ENCODE measurements at regions not wholly inside any gene's neighbourhood (a gene's known extent, or its start where the extent isn't known, plus 50 kb on each side); places are given as distances from the start of the nearest gene placed in this dataset.

DNA sequence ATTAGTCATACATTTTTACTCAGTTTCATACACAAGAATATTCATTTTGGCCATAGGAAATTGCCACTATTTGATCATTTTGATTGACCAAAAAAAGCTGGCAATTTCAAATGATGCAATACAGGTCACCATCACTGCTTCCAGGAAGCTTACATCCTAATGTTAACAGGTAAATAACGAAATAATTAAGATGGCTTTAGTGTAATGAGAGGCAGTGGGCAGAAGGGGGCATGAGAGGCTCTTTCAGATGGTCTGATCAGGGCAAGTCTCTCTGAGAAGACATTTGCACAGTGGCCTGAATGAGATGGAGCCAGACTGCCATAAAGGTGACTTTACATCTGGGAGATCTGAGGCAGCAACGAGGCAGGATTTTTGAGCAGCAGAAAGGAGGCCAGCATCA is 170.7 kb downstream of the SLIT2 start:
- H3K4me1 ChIP-seq (ENCODE audit: control insufficient read depth, extremely low read depth, insufficient read depth, low read length) = peaks cover 9% of the 10 kb centered on the region
- H3K4me3 ChIP-seq (replicated peaks in 1 of 3; ENCODE audit: insufficient read depth in 1 of 3, low read depth in 1 of 3, low read length in 3 of 3) = no peak overlapping the region
- no peaks in the 10 kb centered on the region for H4K20me1 ChIP-seq (replicated peaks; ENCODE audit: control insufficient read depth, extremely low read depth, insufficient read depth, low read length)
- TF ChIP-seq, protein P1, sequence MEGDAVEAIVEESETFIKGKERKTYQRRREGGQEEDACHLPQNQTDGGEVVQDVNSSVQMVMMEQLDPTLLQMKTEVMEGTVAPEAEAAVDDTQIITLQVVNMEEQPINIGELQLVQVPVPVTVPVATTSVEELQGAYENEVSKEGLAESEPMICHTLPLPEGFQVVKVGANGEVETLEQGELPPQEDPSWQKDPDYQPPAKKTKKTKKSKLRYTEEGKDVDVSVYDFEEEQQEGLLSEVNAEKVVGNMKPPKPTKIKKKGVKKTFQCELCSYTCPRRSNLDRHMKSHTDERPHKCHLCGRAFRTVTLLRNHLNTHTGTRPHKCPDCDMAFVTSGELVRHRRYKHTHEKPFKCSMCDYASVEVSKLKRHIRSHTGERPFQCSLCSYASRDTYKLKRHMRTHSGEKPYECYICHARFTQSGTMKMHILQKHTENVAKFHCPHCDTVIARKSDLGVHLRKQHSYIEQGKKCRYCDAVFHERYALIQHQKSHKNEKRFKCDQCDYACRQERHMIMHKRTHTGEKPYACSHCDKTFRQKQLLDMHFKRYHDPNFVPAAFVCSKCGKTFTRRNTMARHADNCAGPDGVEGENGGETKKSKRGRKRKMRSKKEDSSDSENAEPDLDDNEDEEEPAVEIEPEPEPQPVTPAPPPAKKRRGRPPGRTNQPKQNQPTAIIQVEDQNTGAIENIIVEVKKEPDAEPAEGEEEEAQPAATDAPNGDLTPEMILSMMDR (IDR thresholded peaks at IDR 0.05; ENCODE audit: extremely low read depth in 1 of 2, insufficient read depth in 1 of 2, low read depth in 1 of 2, low read length in 2 of 2) = peak; percentile 51 to 63
- TF ChIP-seq JUN (IDR thresholded peaks at IDR 0.05; ENCODE audit: borderline replicate concordance, insufficient read depth, insufficient read length, low read depth) = no peak
- H3K9me3 ChIP-seq (replicated peaks; ENCODE audit: control insufficient read depth, insufficient read depth, low read length) = no peaks in the 10 kb centered on the region
- H3K27me3 ChIP-seq (ENCODE audit: control insufficient read depth in 2 of 2, insufficient read depth in 2 of 2, low read length in 2 of 2) = no peaks in the 10 kb centered on the region
- DNase-seq (ENCODE audit: low read depth, low spot score) (peak; percentile 78), FAIRE-seq (peak; percentile 59)
- no peaks in the 10 kb centered on the region for H3K79me2 ChIP-seq (ENCODE audit: control insufficient read depth, insufficient read depth, low read length)
- H3K36me3 ChIP-seq (ENCODE audit: control insufficient read depth in 2 of 2, extremely low read depth in 1 of 2, insufficient read depth in 2 of 2, low read length in 2 of 2) = no peaks in the 10 kb centered on the region
- POLR2A ChIA-PET = no interaction called here
- H3K4me2 ChIP-seq (ENCODE audit: insufficient read depth, low read length) = no peak overlapping the region
- intact Hi-C loops (cut with micrococcal nuclease) (loop anchor here (1.0 to 10.0 kb wide), 5 partner anchors 122 to 1047 kb away; partner anchors contain the start of gene SLIT2), dilution Hi-C loops (cut with MboI; ENCODE audit: extremely low pct_ligation_motif_present, low sequenced_read_pairs) (loop anchor here (25.0 kb wide), 1 partner anchor 265 kb away; no protein-coding TSS in a partner anchor)
- BruUV-seq (replicated peaks) = no TSS peak
- CTCF ChIA-PET = interaction anchor here (0.6 to 3.6 kb wide), 21 partner anchors 9 to 265 kb away, joined by 3 to 50 read pairs (median 4); no protein-coding TSS in a partner anchor
- H3K9ac ChIP-seq (replicated peaks; ENCODE audit: extremely low read depth, insufficient read depth, low read length) = no peak overlapping the region
- H3K27ac ChIP-seq (ENCODE audit: insufficient read depth, low read depth, low read length) = no peak overlapping the region
- H2AFZ ChIP-seq (ENCODE audit: low read depth, low read length) = no peak overlapping the region
- H3K9me1 ChIP-seq (replicated peaks; ENCODE audit: control insufficient read depth, extremely low read depth, insufficient read depth, low read length) = no peaks in the 10 kb centered on the region

DNA sequence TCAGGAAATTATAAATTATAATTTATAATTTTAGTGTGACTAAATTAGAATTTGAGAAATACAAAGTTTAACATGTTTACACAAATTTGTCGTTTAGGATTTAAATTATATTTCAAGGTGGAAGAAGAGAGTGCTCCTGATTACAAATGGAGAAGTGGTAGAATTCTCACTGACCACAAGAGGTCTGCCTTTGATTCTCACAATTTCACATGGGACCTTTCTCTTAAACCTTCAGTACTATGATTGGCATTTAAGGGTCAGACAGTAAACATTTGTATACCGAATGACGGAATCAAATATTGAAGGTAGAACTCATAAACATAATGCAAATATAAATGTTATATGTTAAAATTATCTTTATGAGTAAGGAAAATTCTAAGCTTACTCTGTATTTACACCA is 171.7 kb downstream of the SLIT2 start:
- Histone ChIP-seq H3K27me3 (ENCODE audit: control insufficient read depth in 2 of 2, insufficient read depth in 2 of 2, low read length in 2 of 2) (no peaks in the 10 kb centered on the region), H3K9me1 (replicated peaks; ENCODE audit: control insufficient read depth, extremely low read depth, insufficient read depth, low read length) (no peaks in the 10 kb centered on the region), H3K27ac (ENCODE audit: insufficient read depth, low read depth, low read length) (no peak overlapping the region), H3K4me3 (replicated peaks in 1 of 3; ENCODE audit: insufficient read depth in 1 of 3, low read depth in 1 of 3, low read length in 3 of 3) (no peak overlapping the region), H2AFZ (ENCODE audit: low read depth, low read length) (no peak overlapping the region), H3K4me2 (ENCODE audit: insufficient read depth, low read length) (no peak overlapping the region), H3K79me2 (ENCODE audit: control insufficient read depth, insufficient read depth, low read length) (no peaks in the 10 kb centered on the region), H3K36me3 (ENCODE audit: control insufficient read depth in 2 of 2, extremely low read depth in 1 of 2, insufficient read depth in 2 of 2, low read length in 2 of 2) (no peaks in the 10 kb centered on the region), H3K9ac (replicated peaks; ENCODE audit: extremely low read depth, insufficient read depth, low read length) (no peak overlapping the region), H3K9me3 (replicated peaks; ENCODE audit: control insufficient read depth, insufficient read depth, low read length) (no peaks in the 10 kb centered on the region), H4K20me1 (replicated peaks; ENCODE audit: control insufficient read depth, extremely low read depth, insufficient read depth, low read length) (no peaks in the 10 kb centered on the region), H3K4me1 (ENCODE audit: control insufficient read depth, extremely low read depth, insufficient read depth, low read length) (peaks cover 7% of the 10 kb centered on the region)
- no peak for DNase-seq (ENCODE audit: low read depth, low spot score)
- intact Hi-C loops (cut with micrococcal nuclease) (loop anchor here (5.0 to 10.0 kb wide), 2 partner anchors 171 to 711 kb away; partner anchors contain the start of gene SLIT2), dilution Hi-C loops (cut with MboI; ENCODE audit: extremely low pct_ligation_motif_present, low sequenced_read_pairs) (loop anchor here (25.0 kb wide), 1 partner anchor 264 kb away; no protein-coding TSS in a partner anchor)
- no peak for FAIRE-seq
- TF ChIP-seq, protein P1 (IDR thresholded peaks at IDR 0.05; ENCODE audit: extremely low read depth in 1 of 2, insufficient read depth in 1 of 2, low read depth in 1 of 2, low read length in 2 of 2) = no peak
- no peak for TF ChIP-seq POLR2A (IDR thresholded peaks at IDR 0.05; ENCODE audit: low read depth, low read length)
- TF ChIP-seq MYC (IDR thresholded peaks at IDR 0.05; ENCODE audit: low read depth, low read length) = no peak
- no peak for TF ChIP-seq EZH2 (IDR thresholded peaks at IDR 0.05; ENCODE audit: borderline replicate concordance, low read depth, low read length, severe bottlenecking)
- no peak for TF ChIP-seq FOS (IDR thresholded peaks at IDR 0.05; ENCODE audit: borderline replicate concordance, insufficient read depth, low read length)
- TF ChIP-seq POLR2AphosphoS5 (IDR thresholded peaks at IDR 0.05; ENCODE audit: insufficient read depth, low read depth, low read length) = no peak
- no peak for TF ChIP-seq GATA2 (IDR thresholded peaks at IDR 0.05; ENCODE audit: insufficient read depth, insufficient read length, low read depth, low read length)
- TF ChIP-seq, protein P2, sequence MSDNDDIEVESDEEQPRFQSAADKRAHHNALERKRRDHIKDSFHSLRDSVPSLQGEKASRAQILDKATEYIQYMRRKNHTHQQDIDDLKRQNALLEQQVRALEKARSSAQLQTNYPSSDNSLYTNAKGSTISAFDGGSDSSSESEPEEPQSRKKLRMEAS (IDR thresholded peaks at IDR 0.05; ENCODE audit: insufficient read depth, insufficient read length) = no peak
- no peak for TF ChIP-seq JUN (IDR thresholded peaks at IDR 0.05; ENCODE audit: borderline replicate concordance, insufficient read depth, insufficient read length, low read depth)
- POLR2A ChIA-PET = no interaction called here
- CTCF ChIA-PET = interaction anchor here (0.6 to 0.7 kb wide), 2 partner anchors 121 to 261 kb away, joined by 4 read pairs; no protein-coding TSS in a partner anchor
- BruUV-seq (replicated peaks) = no TSS peak

Measured in endothelial cell of umbilical vein (primary cell).